ENCODE measurements at regions not wholly inside any gene's neighbourhood (a gene's known extent, or its start where the extent isn't known, plus 50 kb on each side); places are given as distances from the start of the nearest gene placed in this dataset.
A peak's percentile ranks its signal among the peaks of the same experiment; 100 is the strongest.

DNA sequence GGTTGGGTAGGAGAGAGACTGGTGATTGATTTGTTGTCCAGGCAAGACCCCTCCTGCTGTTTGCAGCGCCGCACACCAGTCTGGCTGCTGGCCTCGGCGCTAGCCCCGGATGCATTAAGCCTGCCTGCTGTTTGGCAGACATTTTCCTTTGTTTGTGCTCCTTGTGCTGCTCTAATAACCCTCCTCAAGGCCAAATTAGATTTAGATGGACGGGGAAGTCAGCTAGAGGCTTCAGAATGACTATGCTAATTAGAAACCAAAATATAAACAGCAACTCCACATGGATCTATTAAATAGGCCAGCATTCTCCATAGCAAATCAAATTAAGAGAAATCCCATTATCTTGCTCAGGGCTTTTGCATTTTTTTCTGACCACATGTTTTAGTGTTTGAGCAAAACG, 445.2 kb downstream of the SQOR start:
- Histone ChIP-seq H2BK120ac (replicated peaks; ENCODE audit: low read depth, low read length) (no peak overlapping the region), H3K4me2 (ENCODE audit: insufficient read depth in 1 of 2, low read depth in 2 of 2, low read length in 2 of 2) (no peak overlapping the region), H3K79me1 (ENCODE audit: low read depth, low read length) (no peaks in the 10 kb centered on the region), H4K20me1 (replicated peaks in 1 of 2; ENCODE audit: control insufficient read depth in 1 of 2, insufficient read depth in 2 of 2, low read length in 2 of 2) (no peaks in the 10 kb centered on the region), H3K27me3 (replicated peaks in 1 of 4; ENCODE audit: control insufficient read depth in 3 of 4, extremely low read depth in 1 of 4, insufficient read depth in 3 of 4, low read length in 3 of 4) (no peaks in the 10 kb centered on the region), H3K36me3 (ENCODE audit: control insufficient read depth in 2 of 4, insufficient read depth in 4 of 4, low read length in 3 of 4) (no peaks in the 10 kb centered on the region), H3K4me3 (ENCODE audit: extremely low read depth in 1 of 4, insufficient read depth in 2 of 4, low read depth in 3 of 4, low read length in 4 of 4) (no peak overlapping the region), H3K27ac (ENCODE audit: low read depth, low read length) (no peak overlapping the region), H3K9me3 (ENCODE audit: insufficient read depth in 2 of 2, low read depth in 1 of 2, low read length in 1 of 2) (no peaks in the 10 kb centered on the region), H3K23ac (ENCODE audit: insufficient read length) (no peak overlapping the region), H4K5ac (ENCODE audit: insufficient read length, low read depth, low read length) (no peak overlapping the region), H3K79me2 (ENCODE audit: control insufficient read depth in 1 of 2, insufficient read depth in 2 of 2, low read length in 2 of 2) (no peaks in the 10 kb centered on the region), H2BK20ac (ENCODE audit: low read length) (no peak overlapping the region), H3K4ac (replicated peaks; ENCODE audit: insufficient read length, low read depth, low read length) (no peak overlapping the region), H3K9ac (replicated peaks in 1 of 4; ENCODE audit: extremely low read depth in 1 of 4, low read depth in 3 of 4, low read length in 3 of 4) (no peak overlapping the region), H3K56ac (replicated peaks; ENCODE audit: insufficient read length, low read depth, low read length) (no peak overlapping the region), H2AK5ac (ENCODE audit: low read depth, low read length) (no peak overlapping the region), H2BK5ac (ENCODE audit: low read depth, low read length) (no peak overlapping the region), H4K91ac (replicated peaks; ENCODE audit: insufficient read length, low read length) (no peak overlapping the region), H3K18ac (ENCODE audit: extremely low read depth, low read length) (no peak overlapping the region), H2BK15ac (ENCODE audit: low read length) (no peak overlapping the region), H2AFZ (ENCODE audit: low read length) (peak overlapping the region; percentile 56), H3K23me2 (ENCODE audit: low read depth, low read length) (no peaks in the 10 kb centered on the region), H4K8ac (ENCODE audit: extremely low read depth, insufficient read depth, low read length) (no peak overlapping the region), H3K14ac (ENCODE audit: insufficient read length) (no peak overlapping the region), H2BK12ac (ENCODE audit: low read depth, low read length) (no peak overlapping the region), H3K4me1 (replicated peaks in 1 of 4; ENCODE audit: control insufficient read depth in 3 of 4, insufficient read depth in 4 of 4, low read length in 3 of 4) (0 out of 7 replicates have a peak, but pooled peaks cover 0 to 2% (median 0%) of the 10 kb centered on the region in 4 experiments)
- ChIA-PET CTCF (ENCODE audit: partially characterized antibody) (interaction anchor here (0.6 to 1.5 kb wide), 6 partner anchors 11 to 1374 kb away, joined by 3 to 7 read pairs (median 4); no protein-coding TSS in a partner anchor), POLR2A (ENCODE audit: partially characterized antibody) (no interaction called here)
- no peak for FAIRE-seq
- WGBS, 2 experiments (ENCODE audit: extremely low coverage in 1 of 2, insufficient coverage in 1 of 2, insufficient read length in 1 of 2, insufficient replicate concordance in 2 of 2, low coverage in 1 of 2, low lambda C conversion rate in 2 of 2, missing lambda C conversion rate in 1 of 2), result 81% methylated on average over 7 of the region's 7 CpGs; no CpG with 5 or more reads in 1 of the 2 experiments
- no peak for DNase-seq (ENCODE audit: low read depth in 1 of 2, low spot score in 2 of 2)
- TF ChIP-seq KDM1A (IDR thresholded peaks at IDR 0.05; ENCODE audit: borderline replicate concordance, low read length), result no peak
- TF ChIP-seq TAF7 (optimal IDR thresholded peaks at IDR 0.05; ENCODE audit: borderline replicate concordance, low read depth, low read length), result no peak
- TF ChIP-seq POLR2AphosphoS5 (IDR thresholded peaks at IDR 0.05; ENCODE audit: low read depth, low read length), result no peak
- no peak for TF ChIP-seq RFX5 (IDR thresholded peaks at IDR 0.05; ENCODE audit: borderline replicate concordance, low read depth, low read length)
- TF ChIP-seq EGR1 (IDR thresholded peaks at IDR 0.05; ENCODE audit: borderline replicate concordance, low read depth, low read length), result no peak
- TF ChIP-seq SP1 (IDR thresholded peaks at IDR 0.05; ENCODE audit: low read depth, low read length), result no peak
- no peak for TF ChIP-seq SIX5 (IDR thresholded peaks at IDR 0.05; ENCODE audit: low read depth, low read length)
- TF ChIP-seq EZH2 (IDR thresholded peaks at IDR 0.05; ENCODE audit: low read depth, low read length, severe bottlenecking), result no peak

Data from H1 (cell line).